ENCODE measurements at regions not wholly inside any gene's neighbourhood (a gene's known extent, or its start where the extent isn't known, plus 50 kb on each side); places are given as distances from the start of the nearest gene placed in this dataset.

- H3K27ac Mint-ChIP-seq, result no peak overlapping the region
- intact Hi-C loops (cut with DNase I, micrococcal nuclease), result no loop called here
- Histone ChIP-seq H3K36me3 (ENCODE audit: insufficient read depth, low read length) (no peaks in the 10 kb centered on the region), H3K4me1 (ENCODE audit: insufficient read depth, low read length) (peaks cover 6% of the 10 kb centered on the region), H3K9me3 (ENCODE audit: control insufficient read depth in 1 of 2, insufficient read depth in 1 of 2, low read length in 2 of 2) (no peaks in the 10 kb centered on the region), H3K4me3 (ENCODE audit: low read length) (no peak overlapping the region), H3K27ac (ENCODE audit: low read depth in 1 of 2, low read length in 2 of 2) (no peak overlapping the region), H3K27me3 (ENCODE audit: control insufficient read depth in 1 of 2, insufficient read depth in 2 of 2, low read length in 2 of 2) (no peaks in the 10 kb centered on the region)
- no peak for ATAC-seq (ENCODE audit: poor library complexity)
- H3K9me3 Mint-ChIP-seq, result no peaks in the 10 kb centered on the region
- no peaks in the 10 kb centered on the region for H3K36me3 Mint-ChIP-seq (ENCODE audit: low read depth)
- peaks cover 6% of the 10 kb centered on the region for H3K4me1 Mint-ChIP-seq (ENCODE audit: low read depth)
- ChIA-PET CTCF (interaction anchor here (0.6 to 2.4 kb wide), 5 partner anchors 19 to 199 kb away, joined by 3 to 37 read pairs (median 4); no protein-coding TSS in a partner anchor), POLR2A (interaction anchor here (1.0 to 1.5 kb wide), 2 partner anchors 80 to 192 kb away, joined by 4 to 9 read pairs; partner anchors contain the start of gene ABCC4)
- no peak for DNase-seq
- H3K27me3 Mint-ChIP-seq, result no peaks in the 10 kb centered on the region
- no peak for TF ChIP-seq CTCF (IDR thresholded peaks at IDR 0.05)
- no peak overlapping the region for H3K4me3 Mint-ChIP-seq
Measured at GRCh38 chr13:95381212-95381527, 79.9 kb upstream of the ABCC4 start.

GRCh38 chr13:95382411-95382810 lies 81.2 kb upstream of the ABCC4 start:
- H3K27me3 Mint-ChIP-seq, result no peaks in the 10 kb centered on the region
- ATAC-seq (ENCODE audit: poor library complexity), result no peak
- DNase-seq, result no peak
- Histone ChIP-seq H3K27ac (ENCODE audit: low read depth in 1 of 2, low read length in 2 of 2) (no peak overlapping the region), H3K9me3 (ENCODE audit: control insufficient read depth in 1 of 2, insufficient read depth in 1 of 2, low read length in 2 of 2) (no peaks in the 10 kb centered on the region), H3K36me3 (ENCODE audit: insufficient read depth, low read length) (no peaks in the 10 kb centered on the region), H3K27me3 (ENCODE audit: control insufficient read depth in 1 of 2, insufficient read depth in 2 of 2, low read length in 2 of 2) (no peaks in the 10 kb centered on the region), H3K4me1 (ENCODE audit: insufficient read depth, low read length) (peaks cover 6% of the 10 kb centered on the region), H3K4me3 (ENCODE audit: low read length) (no peak overlapping the region)
- H3K27ac Mint-ChIP-seq, result no peak overlapping the region
- H3K4me3 Mint-ChIP-seq, result no peak overlapping the region
- intact Hi-C loops (cut with DNase I, micrococcal nuclease), result no loop called here
- TF ChIP-seq CTCF (IDR thresholded peaks at IDR 0.05), result no peak
- CTCF ChIA-PET, result no interaction called here
- H3K36me3 Mint-ChIP-seq (ENCODE audit: low read depth), result no peaks in the 10 kb centered on the region
- peaks cover 6% of the 10 kb centered on the region for H3K4me1 Mint-ChIP-seq (ENCODE audit: low read depth)
- H3K9me3 Mint-ChIP-seq, result no peaks in the 10 kb centered on the region
- POLR2A ChIA-PET, result interaction anchor here (0.6 kb wide), 1 partner anchor 50 kb away, joined by 3 read pairs; no protein-coding TSS in a partner anchor

GRCh38 chr13:95382916-95383315 lies 81.7 kb upstream of the ABCC4 start:
- Histone ChIP-seq H3K27ac (ENCODE audit: low read depth in 1 of 2, low read length in 2 of 2) (no peak overlapping the region), H3K36me3 (ENCODE audit: insufficient read depth, low read length) (no peaks in the 10 kb centered on the region), H3K27me3 (ENCODE audit: control insufficient read depth in 1 of 2, insufficient read depth in 2 of 2, low read length in 2 of 2) (no peaks in the 10 kb centered on the region), H3K4me1 (ENCODE audit: insufficient read depth, low read length) (peaks cover 6% of the 10 kb centered on the region), H3K4me3 (ENCODE audit: low read length) (no peak overlapping the region), H3K9me3 (ENCODE audit: control insufficient read depth in 1 of 2, insufficient read depth in 1 of 2, low read length in 2 of 2) (no peaks in the 10 kb centered on the region)
- CTCF ChIA-PET, result no interaction called here
- ATAC-seq (ENCODE audit: poor library complexity) (no peak), DNase-seq (no peak)
- POLR2A ChIA-PET, result no interaction called here
- no peaks in the 10 kb centered on the region for H3K27me3 Mint-ChIP-seq
- peaks cover 6% of the 10 kb centered on the region for H3K4me1 Mint-ChIP-seq (ENCODE audit: low read depth)
- no peak overlapping the region for H3K27ac Mint-ChIP-seq
- H3K4me3 Mint-ChIP-seq, result no peak overlapping the region
- intact Hi-C loops (cut with DNase I, micrococcal nuclease), result no loop called here
- H3K9me3 Mint-ChIP-seq, result no peaks in the 10 kb centered on the region
- TF ChIP-seq CTCF (IDR thresholded peaks at IDR 0.05), result no peak
- no peaks in the 10 kb centered on the region for H3K36me3 Mint-ChIP-seq (ENCODE audit: low read depth)
